Cardiac muscle cell (in vitro differentiated cells and primary cell): ENCODE measurements at regions not wholly inside any gene's neighbourhood (a gene's known extent, or its start where the extent isn't known, plus 50 kb on each side); places are given as distances from the start of the nearest gene placed in this dataset.

Source experiments
- DNase-seq, 2 donors: peaks; one replicate each; pipeline versions ENCODE4 v3.0.0 to v3.0.0-alpha.2; 2010 to 2017; ENCODE audit warnings: low read depth in 1 of 2, low spot score in 1 of 2
- H3K27ac ChIP-seq: fragments of 200-600 bp; sonication (generic); 2 replicates; pipeline ENCODE4 v1.5.1; 2016
- H3K27me3 ChIP-seq: fragments of 200-600 bp; sonication (generic); 2 replicates; pipeline ENCODE4 v1.6.0; 2016; ENCODE audit warnings: control low read depth
- H3K36me3 ChIP-seq: fragments of 200-600 bp; sonication (generic); 2 replicates; pipeline ENCODE4 v1.5.1; 2016; ENCODE audit warnings: control low read depth
- H3K4me1 ChIP-seq: fragments of 200-600 bp; sonication (generic); 2 replicates; pipeline ENCODE4 v1.8.1; 2017; ENCODE audit warnings: low read depth, mild to moderate bottlenecking, mixed run types
- H3K4me3 ChIP-seq: fragments of 200-600 bp; sonication (generic); 2 replicates; pipeline ENCODE4 v1.5.1; 2016; ENCODE audit warnings: mild to moderate bottlenecking
- H3K9me3 ChIP-seq: fragments of 200-600 bp; sonication (generic); 2 replicates; pipeline ENCODE4 v1.5.1; 2017; ENCODE audit warnings: low read depth, mild to moderate bottlenecking, control low read depth
- CTCF ChIP-seq: IDR thresholded peaks from 2 replicates; pipeline ENCODE4 v1.5.1; 2012; ENCODE audit warnings: low read depth, mild to moderate bottlenecking, low read length

GRCh38 chr5:2048664-2049063 lies 165.9 kb upstream of the IRX4 start:
- no peaks in the 10 kb centered on the region for H3K9me3 ChIP-seq
- no peaks in the 10 kb centered on the region for H3K27me3 ChIP-seq
- peaks cover 12% of the 10 kb centered on the region for H3K4me1 ChIP-seq
- no peak for TF ChIP-seq CTCF
- no peak for DNase-seq
- no peaks in the 10 kb centered on the region for H3K36me3 ChIP-seq
- H3K4me3 ChIP-seq, result no peak overlapping the region
- no peak overlapping the region for H3K27ac ChIP-seq

GRCh38 chr5:2047341-2047927 lies 164.7 kb upstream of the IRX4 start:
- no peaks in the 10 kb centered on the region for H3K36me3 ChIP-seq
- H3K27me3 ChIP-seq, result no peaks in the 10 kb centered on the region
- peaks cover 12% of the 10 kb centered on the region for H3K4me1 ChIP-seq
- H3K9me3 ChIP-seq, result no peaks in the 10 kb centered on the region
- no peak for TF ChIP-seq CTCF
- DNase-seq, result no peak
- peak overlapping the region; percentile 20 for H3K27ac ChIP-seq
- no peak overlapping the region for H3K4me3 ChIP-seq

- Histone ChIP-seq H3K27me3 (no peaks in the 10 kb centered on the region), H3K4me3 (no peak overlapping the region), H3K9me3 (no peaks in the 10 kb centered on the region), H3K36me3 (no peaks in the 10 kb centered on the region), H3K4me1 (peaks cover 12% of the 10 kb centered on the region), H3K27ac (no peak overlapping the region)
- DNase-seq, result no peak
- no peak for TF ChIP-seq CTCF
Measured at GRCh38 chr5:2044041-2044440, 161.3 kb upstream of the IRX4 start.

GRCh38 chr5:2039180-2039531 lies 156.4 kb upstream of the IRX4 start:
- Histone ChIP-seq H3K27me3 (peaks cover 27% of the 10 kb centered on the region), H3K9me3 (no peaks in the 10 kb centered on the region), H3K36me3 (no peaks in the 10 kb centered on the region), H3K4me1 (no peaks in the 10 kb centered on the region), H3K27ac (no peak overlapping the region), H3K4me3 (peak overlapping the region; percentile 31)
- peak in 1 of 2 donors; percentile 15 for DNase-seq
- no peak for TF ChIP-seq CTCF

- peak; percentile 64 for TF ChIP-seq CTCF
- Histone ChIP-seq H3K4me1 (no peaks in the 10 kb centered on the region), H3K4me3 (peak overlapping the region; percentile 31), H3K27me3 (peaks cover 29% of the 10 kb centered on the region), H3K9me3 (no peaks in the 10 kb centered on the region), H3K36me3 (no peaks in the 10 kb centered on the region), H3K27ac (no peak overlapping the region)
- peak; percentile 46 to 92 for DNase-seq
Measured at GRCh38 chr5:2038321-2039179, 155.8 kb upstream of the IRX4 start.
